ENCODE measurements at regions not wholly inside any gene's neighbourhood (a gene's known extent, or its start where the extent isn't known, plus 50 kb on each side); places are given as distances from the start of the nearest gene placed in this dataset.

DNA sequence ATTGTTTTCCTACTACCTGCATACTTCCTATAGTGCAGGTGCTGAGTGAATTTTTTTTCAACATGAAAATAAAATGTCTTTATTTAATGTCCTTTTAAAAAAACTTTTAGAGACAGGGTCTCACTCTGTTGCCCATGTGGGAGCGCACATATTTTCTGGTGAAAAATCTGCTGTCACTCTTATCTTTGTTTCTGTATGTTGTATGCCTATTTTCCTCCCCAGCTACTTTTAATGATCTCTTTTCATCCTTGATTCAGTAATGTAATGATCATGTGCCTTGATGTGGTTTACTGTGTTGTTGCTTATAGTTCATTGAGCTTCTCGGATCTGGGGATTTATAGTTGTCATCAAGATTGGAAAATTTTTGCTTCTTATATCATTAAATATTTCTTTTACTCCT, 117.3 kb downstream of the ARL6IP6 start:
- no peak for TF ChIP-seq POLR2A (IDR thresholded peaks at IDR 0.05; ENCODE audit: low read depth, low read length)
- TF ChIP-seq TAF1 (IDR thresholded peaks at IDR 0.05; ENCODE audit: low read depth, low read length): no peak
- no peak for TF ChIP-seq POLR2AphosphoS5 (IDR thresholded peaks at IDR 0.05; ENCODE audit: low read depth, low read length)
- no peak for TF ChIP-seq SPI1 (IDR thresholded peaks at IDR 0.05; ENCODE audit: low read depth, low read length)
